DMS 273 (cell line): ENCODE measurements at regions not wholly inside any gene's neighbourhood (a gene's known extent, or its start where the extent isn't known, plus 50 kb on each side); places are given as distances from the start of the nearest gene placed in this dataset.

Experiments used
- DNase-seq: peaks from one replicate; lab custom pipeline; 2025; ENCODE audit not compliant: unreplicated experiment; lab: John Stamatoyannopoulos, UW

- DNase-seq: peak; percentile 42
These were observed 54.4 kb upstream of the RFLNA start for GRCh38 chr12:124240493-124240892.

DNA sequence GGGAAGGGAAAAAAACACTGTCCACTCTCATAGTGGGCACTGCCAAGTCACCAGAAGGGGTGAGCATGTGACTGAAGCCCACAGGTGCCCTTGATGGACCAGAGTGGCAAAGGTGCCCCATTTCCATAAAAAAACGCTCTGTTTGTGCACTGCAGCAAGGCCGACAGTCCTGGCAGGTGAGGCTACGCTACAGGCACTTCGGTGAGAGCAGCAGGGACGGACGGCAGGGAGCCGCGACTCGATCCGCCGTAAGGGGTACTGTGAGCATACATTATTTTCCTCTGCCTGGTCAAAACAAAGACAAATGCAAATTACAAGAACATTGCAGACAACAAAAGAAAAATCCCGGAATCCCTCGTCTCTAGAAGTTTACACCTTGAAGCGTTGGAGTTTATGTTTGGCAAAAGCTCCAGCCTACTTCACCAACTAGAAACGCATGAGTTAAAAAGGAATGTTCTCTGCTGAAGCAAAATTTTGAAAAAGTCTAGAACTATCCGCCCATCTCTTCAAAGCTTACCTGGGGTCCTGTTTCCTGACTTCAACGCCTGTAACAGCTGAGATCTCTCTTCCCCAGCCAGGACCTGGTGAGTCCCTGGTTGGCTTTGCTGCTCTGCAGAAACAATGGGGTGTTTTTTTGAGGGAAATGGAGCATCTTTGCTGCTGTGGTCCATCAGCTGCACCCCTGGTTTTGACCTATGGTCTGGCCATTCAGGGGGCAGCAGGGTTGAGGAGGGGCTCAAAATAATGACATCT, 52.9 kb upstream of the RFLNA start:
- no peak for DNase-seq

- no peak for DNase-seq
These were observed 52.3 kb upstream of the RFLNA start for GRCh38 chr12:124242529-124243065.

GRCh38 chr12:124243936-124244335, 51.0 kb upstream of the RFLNA start:
- DNase-seq: no peak
